GM12878 (cell line): ENCODE measurements at regions not wholly inside any gene's neighbourhood (a gene's known extent, or its start where the extent isn't known, plus 50 kb on each side); places are given as distances from the start of the nearest gene placed in this dataset.

ENCODE experiments used
- ATF2 ChIP-seq: IDR thresholded peaks from 2 replicates; pipeline ENCODE4 v1.6.1; 2012; ENCODE audit warnings: low read length, inconsistent platforms
- CBX5 ChIP-seq: sonication (generic); IDR thresholded peaks from 2 replicates; pipeline ENCODE4 v1.6.1; 2016; ENCODE audit warnings: low read depth, moderate library complexity, mild to moderate bottlenecking, inconsistent platforms
- E2F4 ChIP-seq: IDR thresholded peaks from 2 replicates; pipeline ENCODE4 v1.6.1; 2012; ENCODE audit warnings: low read depth, low read length, improper control_type of control experiment
- EP300 ChIP-seq, 2 experiments: fragments of 150-350 bp in 1 of 2; IDR thresholded peaks; 2 replicates each; pipeline ENCODE4 v1.6.1; 2011 to 2012; ENCODE audit warnings: low read depth in 2 of 2, low read length in 2 of 2, borderline replicate concordance in 1 of 2, improper control_type of control experiment in 1 of 2, inconsistent platforms in 1 of 2; ENCODE audit not compliant: control insufficient read depth in 1 of 2
- IRF4 ChIP-seq: IDR thresholded peaks from 2 replicates; pipeline ENCODE4 v1.6.1; 2011; ENCODE audit warnings: low read depth, low read length
- MYC ChIP-seq: IDR thresholded peaks from 2 replicates; pipeline ENCODE4 v1.6.1; 2011; ENCODE audit warnings: mild to moderate bottlenecking, low read length, moderate library complexity, inconsistent platforms; ENCODE audit not compliant: insufficient read depth, insufficient replicate concordance, insufficient read length, severe bottlenecking
- NKRF ChIP-seq: fragments of 450-650 bp; conservative IDR thresholded peaks from 2 replicates; pipeline ENCODE4 v1.6.1; 2017; ENCODE audit warnings: mild to moderate bottlenecking, moderate library complexity
- POLR2A ChIP-seq: IDR thresholded peaks from 2 replicates; pipeline ENCODE4 v1.6.1; 2011; ENCODE audit warnings: low read depth, mild to moderate bottlenecking, low read length
- REST ChIP-seq: IDR thresholded peaks from 2 replicates; pipeline ENCODE4 v1.6.1; 2012; ENCODE audit warnings: mild to moderate bottlenecking, low read depth, low read length
- RFX5 ChIP-seq: IDR thresholded peaks from 2 replicates; pipeline ENCODE4 v1.6.1; 2011; ENCODE audit warnings: low read depth, low read length, improper control_type of control experiment
- TCF12 ChIP-seq: IDR thresholded peaks from 2 replicates; pipeline ENCODE4 v1.6.1; 2011; ENCODE audit warnings: low read depth, mild to moderate bottlenecking, low read length
- ZBTB11 ChIP-seq: fragments of 450-650 bp; formaldehyde crosslinking; IDR thresholded peaks from 2 replicates; pipeline ENCODE4 v1.5.0; 2022; ENCODE audit warnings: mild to moderate bottlenecking, missing genetic modification characterization

- TF ChIP-seq NKRF: no peak
- no peak for TF ChIP-seq REST
- TF ChIP-seq RFX5: no peak
- no peak for TF ChIP-seq TCF12
- TF ChIP-seq E2F4: no peak
- no peak for TF ChIP-seq IRF4
- no peak for TF ChIP-seq POLR2A
- no peak for TF ChIP-seq ZBTB11 (CRISPR knock-in tag)
- no peak for TF ChIP-seq ATF2
- no peak for TF ChIP-seq MYC
- TF ChIP-seq CBX5: no peak
- no peak for TF ChIP-seq EP300 (IDR thresholded peaks at IDR 0.05; ENCODE audit: borderline replicate concordance in 1 of 2, control insufficient read depth in 1 of 2, low read depth in 2 of 2, low read length in 2 of 2)
Observed at GRCh38 chr10:83527934-83528333, 611.4 kb upstream of the GHITM start.
